Fibroblast of lung (primary cell): ENCODE measurements at regions not wholly inside any gene's neighbourhood (a gene's known extent, or its start where the extent isn't known, plus 50 kb on each side); places are given as distances from the start of the nearest gene placed in this dataset.

Experiments
- EZH2 ChIP-seq: IDR thresholded peaks from 2 replicates; pipeline ENCODE4 v1.5.1; 2012; ENCODE audit warnings: low read length, control low read depth, mild to moderate bottlenecking; ENCODE audit errors: missing control alignments
- TF ChIP-seq, protein P1 (sequence below), 2 donors: IDR thresholded peaks in 1 of 2; conservative IDR thresholded peaks in 1 of 2; 1 replicate in 1 of 2; 2 replicates in 1 of 2; pipeline ENCODE4 v1.5.1; 2011 to 2012; ENCODE audit warnings: low read length in 2 of 2, control low read depth in 1 of 2, inconsistent platforms in 1 of 2, low read depth in 1 of 2, mild to moderate bottlenecking in 1 of 2

DNA sequence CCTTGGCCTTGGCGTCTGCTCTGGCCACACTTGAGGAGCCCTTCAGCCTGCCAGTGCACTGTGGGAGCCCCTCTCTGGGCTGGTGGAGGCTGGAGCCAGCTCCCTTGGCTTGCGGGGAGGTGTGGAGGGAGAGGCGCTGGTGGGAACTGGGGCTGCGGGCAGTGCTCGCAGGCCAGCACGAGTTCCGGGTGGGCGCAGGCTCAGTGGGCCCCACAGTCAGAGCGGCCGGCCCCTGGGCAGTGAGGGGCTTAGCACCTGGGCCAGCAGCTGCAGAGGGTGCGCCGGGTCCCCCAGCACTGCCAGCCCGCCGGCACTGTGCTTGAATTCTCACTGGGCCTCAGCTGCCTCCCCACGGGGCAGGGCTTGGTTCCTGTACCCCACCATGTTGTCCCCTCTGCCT, 68.7 kb upstream of the KCNAB1 start:
- TF ChIP-seq, protein P1, sequence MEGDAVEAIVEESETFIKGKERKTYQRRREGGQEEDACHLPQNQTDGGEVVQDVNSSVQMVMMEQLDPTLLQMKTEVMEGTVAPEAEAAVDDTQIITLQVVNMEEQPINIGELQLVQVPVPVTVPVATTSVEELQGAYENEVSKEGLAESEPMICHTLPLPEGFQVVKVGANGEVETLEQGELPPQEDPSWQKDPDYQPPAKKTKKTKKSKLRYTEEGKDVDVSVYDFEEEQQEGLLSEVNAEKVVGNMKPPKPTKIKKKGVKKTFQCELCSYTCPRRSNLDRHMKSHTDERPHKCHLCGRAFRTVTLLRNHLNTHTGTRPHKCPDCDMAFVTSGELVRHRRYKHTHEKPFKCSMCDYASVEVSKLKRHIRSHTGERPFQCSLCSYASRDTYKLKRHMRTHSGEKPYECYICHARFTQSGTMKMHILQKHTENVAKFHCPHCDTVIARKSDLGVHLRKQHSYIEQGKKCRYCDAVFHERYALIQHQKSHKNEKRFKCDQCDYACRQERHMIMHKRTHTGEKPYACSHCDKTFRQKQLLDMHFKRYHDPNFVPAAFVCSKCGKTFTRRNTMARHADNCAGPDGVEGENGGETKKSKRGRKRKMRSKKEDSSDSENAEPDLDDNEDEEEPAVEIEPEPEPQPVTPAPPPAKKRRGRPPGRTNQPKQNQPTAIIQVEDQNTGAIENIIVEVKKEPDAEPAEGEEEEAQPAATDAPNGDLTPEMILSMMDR (conservative IDR thresholded peaks at IDR 0.05 in 1 of 2, IDR thresholded peaks at IDR 0.05 in 1 of 2; ENCODE audit: low read depth in 1 of 2, low read length in 2 of 2), result no peak
- TF ChIP-seq EZH2, result no peak
